ENCODE measurements at regions not wholly inside any gene's neighbourhood (a gene's known extent, or its start where the extent isn't known, plus 50 kb on each side); places are given as distances from the start of the nearest gene placed in this dataset.

- Histone ChIP-seq H3K4me1 (ENCODE audit: control insufficient read depth, insufficient read depth, low read length) (no peaks in the 10 kb centered on the region), H3K9me3 (ENCODE audit: control insufficient read depth, insufficient read depth, low read length) (no peaks in the 10 kb centered on the region), H3K27ac (ENCODE audit: low read length) (no peak overlapping the region), H3K27me3 (ENCODE audit: control insufficient read depth, insufficient read depth, low read length) (no peaks in the 10 kb centered on the region), H3K4me3 (ENCODE audit: low read length) (no peak overlapping the region), H3K36me3 (ENCODE audit: control insufficient read depth, insufficient read depth, low read length) (no peaks in the 10 kb centered on the region)
- ATAC-seq (no peak), DNase-seq (no peak)
- no peak for TF ChIP-seq CTCF (IDR thresholded peaks at IDR 0.05)
- intact Hi-C loops (cut with micrococcal nuclease): no loop called here
- no peak overlapping the region for H3K4me3 Mint-ChIP-seq
- no peaks in the 10 kb centered on the region for H3K27me3 Mint-ChIP-seq (ENCODE audit: low read depth in 2 of 2)
- no peak overlapping the region for H3K27ac Mint-ChIP-seq
- peaks cover 5% of the 10 kb centered on the region for H3K36me3 Mint-ChIP-seq
- 83% methylated on average over 1 of the region's 1 CpG for WGBS (ENCODE audit: insufficient coverage)
- H3K4me1 Mint-ChIP-seq: no peaks in the 10 kb centered on the region
- H3K9me3 Mint-ChIP-seq: peaks cover 10 to 13% of the 10 kb centered on the region in 2 donors
Observed at GRCh38 chr12:77471801-77472200, 358.9 kb upstream of the NAV3 start.

GRCh38 chr12:77469578-77470333, 360.9 kb upstream of the NAV3 start:
- 85% methylated on average over 3 of the region's 3 CpGs for WGBS (ENCODE audit: insufficient coverage)
- no peak overlapping the region for H3K27ac Mint-ChIP-seq
- no peak overlapping the region for H3K4me3 ChIP-seq (ENCODE audit: low read length)
- peaks cover 5% of the 10 kb centered on the region for H3K36me3 Mint-ChIP-seq
- H3K27me3 ChIP-seq (ENCODE audit: control insufficient read depth, insufficient read depth, low read length): no peaks in the 10 kb centered on the region
- no peaks in the 10 kb centered on the region for H3K27me3 Mint-ChIP-seq (ENCODE audit: low read depth in 2 of 2)
- peaks cover 7 to 13% of the 10 kb centered on the region in 2 donors for H3K9me3 Mint-ChIP-seq
- ATAC-seq: no peak
- intact Hi-C loops (cut with micrococcal nuclease): no loop called here
- H3K4me1 Mint-ChIP-seq: no peaks in the 10 kb centered on the region
- no peaks in the 10 kb centered on the region for H3K36me3 ChIP-seq (ENCODE audit: control insufficient read depth, insufficient read depth, low read length)
- no peaks in the 10 kb centered on the region for H3K4me1 ChIP-seq (ENCODE audit: control insufficient read depth, insufficient read depth, low read length)
- DNase-seq: no peak
- no peak for TF ChIP-seq CTCF (IDR thresholded peaks at IDR 0.05)
- no peak overlapping the region for H3K4me3 Mint-ChIP-seq
- H3K27ac ChIP-seq (ENCODE audit: low read length): no peak overlapping the region
- no peaks in the 10 kb centered on the region for H3K9me3 ChIP-seq (ENCODE audit: control insufficient read depth, insufficient read depth, low read length)

GRCh38 chr12:77442633-77443032, 377.3 kb upstream of the E2F7 start:
- ATAC-seq: no peak
- no peak overlapping the region for H3K27ac ChIP-seq (ENCODE audit: low read length)
- H3K36me3 Mint-ChIP-seq: no peaks in the 10 kb centered on the region
- H3K4me1 ChIP-seq (ENCODE audit: control insufficient read depth, insufficient read depth, low read length): no peaks in the 10 kb centered on the region
- H3K9me3 ChIP-seq (ENCODE audit: control insufficient read depth, insufficient read depth, low read length): peaks cover 3% of the 10 kb centered on the region
- H3K27me3 ChIP-seq (ENCODE audit: control insufficient read depth, insufficient read depth, low read length): no peaks in the 10 kb centered on the region
- peaks cover 9 to 20% of the 10 kb centered on the region in 2 donors for H3K9me3 Mint-ChIP-seq
- H3K4me3 ChIP-seq (ENCODE audit: low read length): no peak overlapping the region
- no peak overlapping the region for H3K4me3 Mint-ChIP-seq
- intact Hi-C loops (cut with micrococcal nuclease): no loop called here
- no peaks in the 10 kb centered on the region for H3K36me3 ChIP-seq (ENCODE audit: control insufficient read depth, insufficient read depth, low read length)
- TF ChIP-seq CTCF (IDR thresholded peaks at IDR 0.05): no peak
- H3K27ac Mint-ChIP-seq: no peak overlapping the region
- H3K27me3 Mint-ChIP-seq (ENCODE audit: low read depth in 2 of 2): no peaks in the 10 kb centered on the region
- H3K4me1 Mint-ChIP-seq: no peaks in the 10 kb centered on the region
- no peak for DNase-seq

DNA sequence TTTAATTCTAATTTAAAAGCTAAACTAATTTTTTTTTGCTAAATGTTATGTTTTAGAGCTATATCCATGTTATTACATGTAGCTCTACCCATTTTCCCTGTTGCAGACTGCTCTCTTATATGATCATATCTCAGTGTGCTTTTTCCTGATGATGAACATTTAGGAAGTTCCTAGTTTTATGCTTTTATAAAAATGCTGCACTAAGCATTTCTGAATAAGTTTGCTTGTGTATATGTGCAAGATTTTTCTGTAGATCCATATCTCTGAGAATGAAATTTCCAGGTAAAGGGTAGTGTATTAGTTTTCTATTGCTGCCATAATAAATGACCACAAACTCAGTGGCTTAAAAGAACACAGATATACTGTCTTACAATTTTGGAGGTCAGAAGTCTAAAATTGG, 374.4 kb upstream of the E2F7 start:
- H3K4me1 Mint-ChIP-seq: no peaks in the 10 kb centered on the region
- no peak overlapping the region for H3K27ac Mint-ChIP-seq
- ATAC-seq: no peak
- no peaks in the 10 kb centered on the region for H3K36me3 Mint-ChIP-seq
- no peak for DNase-seq
- H3K27me3 Mint-ChIP-seq (ENCODE audit: low read depth in 2 of 2): no peaks in the 10 kb centered on the region
- no peak overlapping the region for H3K4me3 Mint-ChIP-seq
- intact Hi-C loops (cut with micrococcal nuclease): no loop called here
- Histone ChIP-seq H3K27me3 (ENCODE audit: control insufficient read depth, insufficient read depth, low read length) (no peaks in the 10 kb centered on the region), H3K9me3 (ENCODE audit: control insufficient read depth, insufficient read depth, low read length) (no peaks in the 10 kb centered on the region), H3K36me3 (ENCODE audit: control insufficient read depth, insufficient read depth, low read length) (no peaks in the 10 kb centered on the region), H3K27ac (ENCODE audit: low read length) (no peak overlapping the region), H3K4me1 (ENCODE audit: control insufficient read depth, insufficient read depth, low read length) (no peaks in the 10 kb centered on the region), H3K4me3 (ENCODE audit: low read length) (no peak overlapping the region)
- H3K9me3 Mint-ChIP-seq: peaks cover 8 to 17% of the 10 kb centered on the region in 2 donors
- no peak for TF ChIP-seq CTCF (IDR thresholded peaks at IDR 0.05)
